ENCODE measurements at regions not wholly inside any gene's neighbourhood (a gene's known extent, or its start where the extent isn't known, plus 50 kb on each side); places are given as distances from the start of the nearest gene placed in this dataset.

DNA sequence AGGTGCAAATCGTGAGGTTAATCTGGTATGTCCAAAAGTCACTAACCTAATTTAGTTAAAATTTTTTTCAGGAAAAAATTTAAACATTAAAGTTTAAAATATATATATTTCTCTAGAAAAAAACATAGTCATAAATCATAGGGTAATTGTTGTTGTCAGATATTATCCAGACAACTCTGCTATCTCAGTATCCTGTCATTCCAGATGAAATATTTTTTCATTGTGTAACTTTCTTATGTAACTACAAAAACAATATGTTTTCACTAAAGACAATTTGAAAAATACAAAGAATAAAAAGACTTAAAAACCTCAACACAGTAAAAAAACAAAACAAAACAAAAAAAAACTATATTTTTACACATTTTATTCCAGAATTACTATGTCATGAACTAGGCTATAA, 57.6 kb downstream of the TENT5A start:
- no peaks in the 10 kb centered on the region for H3K36me3 ChIP-seq (ENCODE audit: insufficient read depth, low read length)
- no peak overlapping the region for H3K9ac ChIP-seq (ENCODE audit: low read depth, low read length)
- H3K4me1 ChIP-seq (ENCODE audit: control insufficient read depth, insufficient read depth, low read length) = no peaks in the 10 kb centered on the region
- no peak overlapping the region for H3K4me2 ChIP-seq (ENCODE audit: low read length)
- H3K4me3 ChIP-seq (ENCODE audit: low read length) = no peak overlapping the region
- no peaks in the 10 kb centered on the region for H3K27me3 ChIP-seq (ENCODE audit: control insufficient read depth, insufficient read depth, low read length)
- H3K9me3 ChIP-seq (replicated peaks; ENCODE audit: low read length) = no peaks in the 10 kb centered on the region

DNA sequence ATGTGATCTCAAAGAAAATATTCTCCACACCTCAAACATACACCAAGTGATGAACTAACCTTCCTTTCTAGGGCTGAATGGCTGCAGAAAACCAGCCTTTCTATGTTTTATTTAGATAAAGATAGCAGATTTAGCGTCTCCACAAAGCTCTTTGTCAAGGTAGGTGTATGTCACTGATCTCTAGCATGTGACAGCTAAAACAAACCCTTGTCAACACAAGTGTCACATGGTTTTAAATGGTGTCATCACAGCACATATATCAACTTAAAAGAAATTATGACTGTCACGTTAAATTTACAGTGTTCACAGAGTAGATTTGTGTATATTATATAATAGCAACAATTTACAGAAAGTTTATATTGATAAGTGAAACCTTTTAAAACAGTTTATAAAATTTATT, 58.3 kb downstream of the TENT5A start:
- H3K4me3 ChIP-seq (ENCODE audit: low read length) = no peak overlapping the region
- H3K9ac ChIP-seq (ENCODE audit: low read depth, low read length) = no peak overlapping the region
- H3K9me3 ChIP-seq (replicated peaks; ENCODE audit: low read length) = no peaks in the 10 kb centered on the region
- H3K4me1 ChIP-seq (ENCODE audit: control insufficient read depth, insufficient read depth, low read length) = no peaks in the 10 kb centered on the region
- no peak overlapping the region for H3K4me2 ChIP-seq (ENCODE audit: low read length)
- H3K36me3 ChIP-seq (ENCODE audit: insufficient read depth, low read length) = no peaks in the 10 kb centered on the region
- no peaks in the 10 kb centered on the region for H3K27me3 ChIP-seq (ENCODE audit: control insufficient read depth, insufficient read depth, low read length)

DNA sequence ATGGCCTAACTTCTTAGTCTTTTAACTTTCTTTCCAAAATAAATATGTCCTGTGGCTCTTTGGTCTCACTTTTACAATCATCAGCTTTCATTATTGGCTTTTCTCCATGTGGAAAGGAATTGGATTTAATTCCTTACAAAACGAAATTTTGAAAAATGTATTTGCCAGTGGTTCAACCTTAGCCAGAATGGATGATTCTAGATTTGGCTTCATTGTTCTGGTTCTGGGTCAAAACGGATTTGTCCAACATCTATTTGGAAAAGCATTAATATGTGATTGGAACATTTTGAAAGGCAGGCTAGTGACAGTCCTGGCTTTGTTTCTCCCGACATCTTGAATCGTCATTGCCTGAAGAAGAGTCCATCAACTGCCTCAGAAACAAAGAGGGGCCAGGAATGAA, 59.2 kb downstream of the TENT5A start:
- Histone ChIP-seq H3K9ac (ENCODE audit: low read depth, low read length) (no peak overlapping the region), H3K4me2 (ENCODE audit: low read length) (no peak overlapping the region), H3K4me1 (ENCODE audit: control insufficient read depth, insufficient read depth, low read length) (no peaks in the 10 kb centered on the region), H3K9me3 (replicated peaks; ENCODE audit: low read length) (no peaks in the 10 kb centered on the region), H3K27me3 (ENCODE audit: control insufficient read depth, insufficient read depth, low read length) (no peaks in the 10 kb centered on the region), H3K4me3 (ENCODE audit: low read length) (no peak overlapping the region), H3K36me3 (ENCODE audit: insufficient read depth, low read length) (no peaks in the 10 kb centered on the region)

DNA sequence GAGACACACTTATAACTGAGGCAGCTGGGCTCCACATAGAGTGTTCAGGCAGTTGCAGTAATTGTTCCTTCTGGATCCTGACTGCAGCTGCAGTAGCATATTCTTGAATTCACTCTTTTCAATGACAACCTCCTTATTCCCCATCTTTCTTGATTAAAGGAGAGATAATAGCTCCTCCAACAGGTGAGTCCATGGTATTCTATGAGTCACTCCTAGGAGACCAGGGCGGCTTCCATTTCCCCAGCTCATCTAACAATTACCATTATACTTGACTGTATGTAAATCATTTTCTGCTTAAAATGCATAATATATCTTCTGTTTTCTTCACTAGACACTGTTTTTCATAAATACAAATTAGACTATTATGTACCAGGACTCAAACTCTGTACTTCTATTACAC, 62.4 kb downstream of the TENT5A start:
- H3K9me3 ChIP-seq (replicated peaks; ENCODE audit: low read length) = no peaks in the 10 kb centered on the region
- H3K27me3 ChIP-seq (ENCODE audit: control insufficient read depth, insufficient read depth, low read length) = no peaks in the 10 kb centered on the region
- H3K9ac ChIP-seq (ENCODE audit: low read depth, low read length) = no peak overlapping the region
- H3K4me3 ChIP-seq (ENCODE audit: low read length) = no peak overlapping the region
- no peaks in the 10 kb centered on the region for H3K4me1 ChIP-seq (ENCODE audit: control insufficient read depth, insufficient read depth, low read length)
- H3K36me3 ChIP-seq (ENCODE audit: insufficient read depth, low read length) = no peaks in the 10 kb centered on the region
- H3K4me2 ChIP-seq (ENCODE audit: low read length) = no peak overlapping the region

DNA sequence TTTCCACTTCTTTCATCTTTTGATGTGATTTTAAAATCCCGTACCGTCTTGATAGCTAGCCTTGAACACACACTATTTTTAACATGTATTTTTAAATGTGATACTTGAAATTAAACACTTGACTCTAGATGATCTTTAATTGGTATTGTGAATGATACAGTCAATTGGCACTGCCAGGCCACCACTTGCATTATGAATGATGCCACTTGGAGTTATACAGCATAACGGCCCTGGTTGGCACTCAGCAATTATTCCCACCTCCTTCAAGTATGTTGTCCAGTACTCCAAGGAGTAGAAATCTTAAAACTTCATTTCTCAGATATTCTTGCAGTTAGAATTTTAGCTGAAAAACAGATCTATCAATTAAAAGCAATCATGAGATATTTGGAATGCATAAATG, 62.9 kb downstream of the TENT5A start:
- Histone ChIP-seq H3K4me1 (ENCODE audit: control insufficient read depth, insufficient read depth, low read length) (no peaks in the 10 kb centered on the region), H3K9ac (ENCODE audit: low read depth, low read length) (no peak overlapping the region), H3K4me3 (ENCODE audit: low read length) (no peak overlapping the region), H3K4me2 (ENCODE audit: low read length) (no peak overlapping the region), H3K36me3 (ENCODE audit: insufficient read depth, low read length) (no peaks in the 10 kb centered on the region), H3K9me3 (replicated peaks; ENCODE audit: low read length) (no peaks in the 10 kb centered on the region), H3K27me3 (ENCODE audit: control insufficient read depth, insufficient read depth, low read length) (no peaks in the 10 kb centered on the region)

DNA sequence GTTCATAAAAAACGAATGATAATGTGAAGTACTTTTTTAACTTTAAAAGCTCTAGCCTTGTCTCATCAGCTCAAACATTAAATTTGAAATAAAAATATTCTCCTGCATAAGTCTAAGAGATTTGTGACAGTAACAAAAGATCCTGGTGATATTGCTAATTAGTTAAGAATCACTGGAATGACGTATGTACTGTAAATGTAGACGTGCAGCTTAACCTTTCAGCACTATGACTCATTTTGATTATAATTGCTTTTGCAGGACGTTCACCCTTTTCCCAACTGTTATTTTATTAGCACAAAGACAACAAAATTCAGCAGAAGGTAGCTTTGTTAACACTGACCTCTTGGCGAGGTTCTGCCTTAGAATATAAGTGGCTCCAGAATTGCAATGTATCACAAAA, 68.6 kb downstream of the TENT5A start:
- no peak overlapping the region for H3K4me3 ChIP-seq (ENCODE audit: low read length)

DNA sequence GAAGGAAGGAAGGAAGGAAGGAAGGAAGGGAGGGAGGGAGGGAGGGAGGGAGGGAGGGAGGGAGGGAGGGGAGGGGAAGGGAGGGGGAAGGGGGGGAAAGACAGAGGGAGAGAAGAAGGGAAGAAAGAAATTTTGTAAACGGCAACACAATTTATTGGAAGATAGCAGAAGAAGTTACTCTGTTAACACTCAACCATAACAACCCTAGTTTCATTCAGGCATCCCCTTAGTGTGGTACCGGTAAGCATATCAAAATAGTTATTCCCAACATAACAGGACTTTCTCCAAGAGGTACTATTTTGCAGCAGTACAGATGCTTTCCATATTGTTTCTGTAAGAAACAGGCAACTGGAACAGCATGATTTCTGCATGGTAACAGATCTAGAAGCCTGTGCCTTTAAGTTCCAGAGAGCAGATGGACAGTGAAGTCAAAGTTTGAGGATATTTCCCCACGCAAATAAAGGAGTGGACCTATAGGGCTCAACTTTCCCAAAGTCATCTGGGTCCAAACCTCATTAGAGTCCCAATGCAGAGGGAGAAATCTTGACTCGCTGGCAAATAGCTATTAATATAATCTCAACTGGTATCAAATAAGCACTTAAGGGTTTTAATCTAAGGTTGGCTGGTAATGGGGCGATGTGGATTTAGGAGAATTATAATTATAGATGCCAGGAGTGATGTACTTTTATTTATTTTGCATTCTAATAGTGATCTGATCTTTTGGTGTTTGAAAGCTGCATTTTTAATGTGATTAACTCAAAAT, 69.4 kb downstream of the TENT5A start:
- Histone ChIP-seq H3K4me1 (ENCODE audit: control insufficient read depth, insufficient read depth, low read length) (no peaks in the 10 kb centered on the region), H3K27me3 (ENCODE audit: control insufficient read depth, insufficient read depth, low read length) (no peaks in the 10 kb centered on the region), H3K36me3 (ENCODE audit: insufficient read depth, low read length) (no peaks in the 10 kb centered on the region)

More for the DNA sequence above, 68.6 kb downstream of the TENT5A start:
- no peaks in the 10 kb centered on the region for H3K4me1 ChIP-seq (ENCODE audit: control insufficient read depth, insufficient read depth, low read length)
- no peak overlapping the region for H3K4me2 ChIP-seq (ENCODE audit: low read length)
- H3K36me3 ChIP-seq (ENCODE audit: insufficient read depth, low read length) = no peaks in the 10 kb centered on the region
- H3K27me3 ChIP-seq (ENCODE audit: control insufficient read depth, insufficient read depth, low read length) = no peaks in the 10 kb centered on the region
- no peaks in the 10 kb centered on the region for H3K9me3 ChIP-seq (replicated peaks; ENCODE audit: low read length)
- no peak overlapping the region for H3K9ac ChIP-seq (ENCODE audit: low read depth, low read length)

DNA sequence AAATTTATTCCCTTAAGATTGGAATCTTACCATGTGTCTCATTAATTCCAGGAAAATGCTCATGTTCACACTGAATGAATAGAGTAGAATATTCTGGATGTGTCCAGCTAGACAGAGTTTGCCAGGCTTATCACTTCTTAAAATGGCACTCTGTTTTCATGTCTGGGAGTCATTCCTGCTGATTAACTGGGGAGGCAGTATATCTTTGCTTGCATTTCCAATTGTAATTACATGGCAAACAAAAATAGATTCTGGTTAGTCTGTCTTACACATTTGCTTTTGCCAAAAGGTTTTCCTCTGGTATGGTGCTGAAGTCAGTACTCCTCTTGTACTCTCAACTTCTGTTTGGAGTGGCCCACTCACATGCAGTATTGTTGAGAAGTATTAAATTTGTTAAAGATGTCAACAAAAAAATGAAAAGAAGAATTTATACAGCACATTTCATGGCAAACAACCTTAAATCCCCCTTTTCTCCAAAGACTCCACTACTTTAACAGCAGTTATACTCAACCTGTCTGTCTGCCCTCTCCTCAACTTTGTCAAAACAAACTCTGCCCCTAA, 70.2 kb downstream of the TENT5A start:
- Histone ChIP-seq H3K27me3 (ENCODE audit: control insufficient read depth, insufficient read depth, low read length) (no peaks in the 10 kb centered on the region), H3K4me1 (ENCODE audit: control insufficient read depth, insufficient read depth, low read length) (no peaks in the 10 kb centered on the region), H3K4me2 (ENCODE audit: low read length) (no peak overlapping the region), H3K9me3 (replicated peaks; ENCODE audit: low read length) (no peaks in the 10 kb centered on the region), H3K9ac (ENCODE audit: low read depth, low read length) (no peak overlapping the region), H3K36me3 (ENCODE audit: insufficient read depth, low read length) (no peaks in the 10 kb centered on the region), H3K4me3 (ENCODE audit: low read length) (no peak overlapping the region)

More for the DNA sequence above, 69.4 kb downstream of the TENT5A start:
- H3K4me3 ChIP-seq (ENCODE audit: low read length) = no peak overlapping the region
- H3K4me2 ChIP-seq (ENCODE audit: low read length) = no peak overlapping the region
- H3K9ac ChIP-seq (ENCODE audit: low read depth, low read length) = no peak overlapping the region
- no peaks in the 10 kb centered on the region for H3K9me3 ChIP-seq (replicated peaks; ENCODE audit: low read length)

DNA sequence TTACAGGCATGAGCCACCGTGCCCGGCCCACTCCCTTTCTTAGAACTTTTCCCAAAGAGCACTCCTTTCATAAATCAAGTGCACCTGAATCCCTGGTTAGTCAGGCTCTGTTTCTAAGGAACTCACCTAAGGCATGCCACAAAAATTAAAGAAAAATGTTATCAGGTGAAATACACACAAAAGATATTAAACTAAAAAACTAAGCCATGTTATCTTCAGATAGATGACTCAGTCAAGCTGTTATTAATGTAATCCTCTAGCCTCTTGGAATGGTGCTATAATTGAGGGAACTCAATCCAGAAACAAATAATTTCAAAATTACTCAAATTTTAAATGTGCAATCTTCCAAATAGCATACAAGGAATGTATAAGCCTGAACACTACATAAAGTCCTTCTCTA, 83.0 kb downstream of the TENT5A start:
- Histone ChIP-seq H3K4me2 (ENCODE audit: low read length) (no peak overlapping the region), H3K36me3 (ENCODE audit: insufficient read depth, low read length) (no peaks in the 10 kb centered on the region), H3K4me3 (ENCODE audit: low read length) (no peak overlapping the region), H3K27me3 (ENCODE audit: control insufficient read depth, insufficient read depth, low read length) (no peaks in the 10 kb centered on the region), H3K9me3 (replicated peaks; ENCODE audit: low read length) (no peaks in the 10 kb centered on the region), H3K4me1 (ENCODE audit: control insufficient read depth, insufficient read depth, low read length) (no peaks in the 10 kb centered on the region), H3K9ac (ENCODE audit: low read depth, low read length) (no peak overlapping the region)

DNA sequence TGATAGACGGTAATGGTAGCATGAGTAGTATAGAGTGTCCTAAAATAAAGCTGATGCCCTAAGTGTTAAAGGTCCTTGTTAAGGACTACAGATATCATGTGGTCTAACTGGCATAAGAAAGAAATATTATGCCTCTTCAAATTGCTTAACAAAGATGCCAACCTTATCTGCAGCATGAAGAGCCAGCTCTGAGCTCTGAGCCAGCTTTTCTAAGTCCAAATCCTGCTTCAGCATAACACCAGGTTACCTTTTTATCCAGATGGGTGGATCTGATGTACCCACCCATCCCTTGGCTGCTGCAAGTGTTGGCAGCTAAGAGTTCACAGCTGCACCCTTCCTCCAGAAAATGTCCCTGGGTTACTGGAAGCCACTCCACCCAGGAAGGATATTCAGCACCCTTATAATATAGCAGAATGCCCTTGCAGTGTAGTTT, 83.8 kb downstream of the TENT5A start:
- Histone ChIP-seq H3K4me1 (ENCODE audit: control insufficient read depth, insufficient read depth, low read length) (no peaks in the 10 kb centered on the region), H3K36me3 (ENCODE audit: insufficient read depth, low read length) (no peaks in the 10 kb centered on the region), H3K4me2 (ENCODE audit: low read length) (no peak overlapping the region), H3K9ac (ENCODE audit: low read depth, low read length) (no peak overlapping the region), H3K4me3 (ENCODE audit: low read length) (no peak overlapping the region), H3K9me3 (replicated peaks; ENCODE audit: low read length) (no peaks in the 10 kb centered on the region), H3K27me3 (ENCODE audit: control insufficient read depth, insufficient read depth, low read length) (no peaks in the 10 kb centered on the region)

DNA sequence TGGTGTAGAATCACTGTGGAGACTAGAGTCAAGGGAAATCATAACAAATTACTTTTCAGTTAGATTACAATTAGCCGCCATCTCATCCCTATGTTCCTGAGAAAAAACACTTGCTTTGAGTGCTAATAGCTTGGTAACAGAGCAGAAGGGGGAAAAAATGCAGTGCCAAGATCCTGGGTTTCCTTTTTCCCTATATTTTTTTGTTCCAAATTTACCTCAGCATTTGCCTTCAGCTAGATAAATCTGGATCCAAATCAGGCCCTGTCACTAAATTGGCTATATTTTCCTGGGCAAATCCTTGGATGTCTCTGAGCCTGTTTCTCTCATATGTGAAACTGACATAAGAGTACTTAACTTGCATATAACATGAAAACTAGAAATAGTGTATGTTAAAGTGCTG, 86.0 kb downstream of the TENT5A start:
- Histone ChIP-seq H3K4me2 (ENCODE audit: low read length) (no peak overlapping the region), H3K36me3 (ENCODE audit: insufficient read depth, low read length) (no peaks in the 10 kb centered on the region), H3K9me3 (replicated peaks; ENCODE audit: low read length) (no peaks in the 10 kb centered on the region), H3K4me1 (ENCODE audit: control insufficient read depth, insufficient read depth, low read length) (no peaks in the 10 kb centered on the region), H3K27me3 (ENCODE audit: control insufficient read depth, insufficient read depth, low read length) (no peaks in the 10 kb centered on the region), H3K4me3 (ENCODE audit: low read length) (no peak overlapping the region), H3K9ac (ENCODE audit: low read depth, low read length) (no peak overlapping the region)

DNA sequence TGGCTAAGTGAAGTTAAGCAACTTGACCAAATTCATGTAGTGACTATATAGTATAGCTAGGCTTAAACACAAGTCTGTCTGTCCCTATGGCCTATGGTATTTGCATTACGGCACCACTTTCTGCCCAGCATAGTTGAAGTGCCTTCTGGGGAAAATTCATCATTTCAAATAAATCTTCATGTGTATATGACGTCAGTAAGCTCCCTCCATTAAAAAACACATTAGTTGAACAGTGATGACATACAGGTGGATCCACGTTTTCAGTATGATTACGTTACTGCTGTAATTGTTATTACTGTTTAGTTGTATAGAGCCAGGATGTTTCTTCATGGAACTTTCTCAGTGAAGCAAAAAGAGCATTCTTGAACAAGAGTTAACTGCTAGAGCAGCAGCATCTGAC, 96.2 kb downstream of the TENT5A start:
- Histone ChIP-seq H3K36me3 (ENCODE audit: insufficient read depth, low read length) (no peaks in the 10 kb centered on the region), H3K4me1 (ENCODE audit: control insufficient read depth, insufficient read depth, low read length) (peaks cover 14% of the 10 kb centered on the region), H3K4me2 (ENCODE audit: low read length) (no peak overlapping the region), H3K9ac (ENCODE audit: low read depth, low read length) (no peak overlapping the region), H3K9me3 (replicated peaks; ENCODE audit: low read length) (no peaks in the 10 kb centered on the region), H3K27me3 (ENCODE audit: control insufficient read depth, insufficient read depth, low read length) (no peaks in the 10 kb centered on the region), H3K4me3 (ENCODE audit: low read length) (no peak overlapping the region)
